A673 (cell line): ENCODE measurements at regions not wholly inside any gene's neighbourhood (a gene's known extent, or its start where the extent isn't known, plus 50 kb on each side); places are given as distances from the start of the nearest gene placed in this dataset.

Experiments used
- EZH2 ChIP-seq: fragments of 200-600 bp; sonication (generic); IDR thresholded peaks from 2 replicates; pipeline ENCODE4 v1.6.1; 2017; ENCODE audit warnings: borderline replicate concordance, low read depth, mild to moderate bottlenecking, mixed read lengths, antibody characterized with exemption, low read length; ENCODE audit not compliant: poor library complexity, severe bottlenecking
- TF ChIP-seq, protein P1 (sequence below): fragments of 300-800, 200-600 bp; sonication (generic); conservative IDR thresholded peaks from 2 replicates; pipeline ENCODE4 v1.5.1; 2017; ENCODE audit warnings: low read depth, mild to moderate bottlenecking, antibody characterized with exemption, low read length, moderate library complexity, mixed read lengths

DNA sequence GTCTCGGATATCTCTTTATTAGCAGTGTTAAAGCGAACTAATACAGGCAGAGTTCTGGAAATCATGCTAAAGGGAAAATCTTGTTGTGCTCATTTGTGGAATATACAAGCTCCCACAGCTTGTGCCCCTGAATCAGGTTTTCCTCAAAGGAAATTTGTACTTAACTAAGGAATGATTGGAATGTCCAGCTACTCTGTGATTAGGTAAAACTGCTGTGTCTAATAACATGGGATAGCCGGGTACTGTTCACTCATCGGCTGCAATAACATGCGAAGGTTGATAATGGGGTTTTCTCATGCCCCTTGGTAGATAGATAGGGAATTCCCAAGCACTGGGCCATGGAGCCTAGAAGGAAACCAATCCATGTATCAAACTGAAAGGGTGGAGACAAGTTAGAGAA is 306.7 kb downstream of the NR2F1-AS1 start:
- TF ChIP-seq, protein P1, sequence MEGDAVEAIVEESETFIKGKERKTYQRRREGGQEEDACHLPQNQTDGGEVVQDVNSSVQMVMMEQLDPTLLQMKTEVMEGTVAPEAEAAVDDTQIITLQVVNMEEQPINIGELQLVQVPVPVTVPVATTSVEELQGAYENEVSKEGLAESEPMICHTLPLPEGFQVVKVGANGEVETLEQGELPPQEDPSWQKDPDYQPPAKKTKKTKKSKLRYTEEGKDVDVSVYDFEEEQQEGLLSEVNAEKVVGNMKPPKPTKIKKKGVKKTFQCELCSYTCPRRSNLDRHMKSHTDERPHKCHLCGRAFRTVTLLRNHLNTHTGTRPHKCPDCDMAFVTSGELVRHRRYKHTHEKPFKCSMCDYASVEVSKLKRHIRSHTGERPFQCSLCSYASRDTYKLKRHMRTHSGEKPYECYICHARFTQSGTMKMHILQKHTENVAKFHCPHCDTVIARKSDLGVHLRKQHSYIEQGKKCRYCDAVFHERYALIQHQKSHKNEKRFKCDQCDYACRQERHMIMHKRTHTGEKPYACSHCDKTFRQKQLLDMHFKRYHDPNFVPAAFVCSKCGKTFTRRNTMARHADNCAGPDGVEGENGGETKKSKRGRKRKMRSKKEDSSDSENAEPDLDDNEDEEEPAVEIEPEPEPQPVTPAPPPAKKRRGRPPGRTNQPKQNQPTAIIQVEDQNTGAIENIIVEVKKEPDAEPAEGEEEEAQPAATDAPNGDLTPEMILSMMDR = no peak
- no peak for TF ChIP-seq EZH2
